IPS-20b (cell line): ENCODE measurements at regions not wholly inside any gene's neighbourhood (a gene's known extent, or its start where the extent isn't known, plus 50 kb on each side); places are given as distances from the start of the nearest gene placed in this dataset.

Experiments used
- H3K27ac ChIP-seq: one replicate; pipeline ENCODE4 v1.5.1; 2013; ENCODE audit warnings: low read length
- H3K27me3 ChIP-seq: 2 replicates; pipeline ENCODE4 v1.6.1; 2013; ENCODE audit warnings: mild to moderate bottlenecking, low read length, inconsistent platforms; ENCODE audit not compliant: insufficient read depth
- H3K36me3 ChIP-seq: 2 replicates; pipeline ENCODE4 v1.6.1; 2013; ENCODE audit warnings: low read depth, mild to moderate bottlenecking, inconsistent platforms, low read length, moderate library complexity; ENCODE audit not compliant: insufficient read depth
- H3K4me1 ChIP-seq: 2 replicates; pipeline ENCODE4 v1.6.1; 2013; ENCODE audit warnings: mild to moderate bottlenecking, control low read depth, inconsistent platforms, low read length, moderate library complexity; ENCODE audit not compliant: insufficient read depth
- H3K4me3 ChIP-seq: 2 replicates; pipeline ENCODE4 v1.5.1; 2013; ENCODE audit warnings: mild to moderate bottlenecking, low read length, inconsistent platforms
- H3K9ac ChIP-seq: 2 replicates; pipeline ENCODE4 v1.6.1; 2013; ENCODE audit warnings: low read depth, mild to moderate bottlenecking, inconsistent platforms, low read length, moderate library complexity
- H3K9me3 ChIP-seq: 2 replicates; pipeline ENCODE4 v1.6.1; 2013; ENCODE audit warnings: mild to moderate bottlenecking, low read depth, low read length, inconsistent platforms; ENCODE audit not compliant: insufficient read depth

- Histone ChIP-seq H3K27ac (no peak overlapping the region), H3K9me3 (no peaks in the 10 kb centered on the region), H3K27me3 (no peaks in the 10 kb centered on the region), H3K4me1 (peaks cover 19% of the 10 kb centered on the region; the same call in 1 of the 2 replicates), H3K36me3 (no peaks in the 10 kb centered on the region), H3K4me3 (no peak overlapping the region), H3K9ac (no peak overlapping the region)
Measured at GRCh38 chr11:127568891-127569290, 568.3 kb upstream of the KIRREL3 start.

GRCh38 chr11:127567237-127567932 is 566.8 kb upstream of the KIRREL3 start:
- Histone ChIP-seq H3K9me3 (no peaks in the 10 kb centered on the region), H3K36me3 (no peaks in the 10 kb centered on the region), H3K4me1 (peaks cover 19% of the 10 kb centered on the region; the same call in 1 of the 2 replicates), H3K4me3 (0 out of 2 replicates have a peak overlapping the region, but pooled peaks have one; percentile 0), H3K27me3 (no peaks in the 10 kb centered on the region), H3K9ac (no peak overlapping the region), H3K27ac (no peak overlapping the region)

GRCh38 chr11:127564810-127565209 is 564.2 kb upstream of the KIRREL3 start:
- H3K36me3 ChIP-seq: no peaks in the 10 kb centered on the region
- no peak overlapping the region for H3K27ac ChIP-seq

GRCh38 chr11:127559978-127560377 is 559.4 kb upstream of the KIRREL3 start:
- no peaks in the 10 kb centered on the region for H3K9me3 ChIP-seq
- H3K27me3 ChIP-seq: no peaks in the 10 kb centered on the region
- no peaks in the 10 kb centered on the region for H3K36me3 ChIP-seq
- H3K9ac ChIP-seq: no peak overlapping the region
- H3K4me1 ChIP-seq: no peaks in the 10 kb centered on the region; the same call in 1 of the 2 replicates
- no peak overlapping the region for H3K4me3 ChIP-seq
- no peak overlapping the region for H3K27ac ChIP-seq

More at GRCh38 chr11:127564810-127565209, 564.2 kb upstream of the KIRREL3 start:
- Histone ChIP-seq H3K27me3 (no peaks in the 10 kb centered on the region), H3K9ac (no peak overlapping the region), H3K4me1 (peaks cover 19% of the 10 kb centered on the region; the same call in 1 of the 2 replicates), H3K4me3 (no peak overlapping the region), H3K9me3 (no peaks in the 10 kb centered on the region)

- Histone ChIP-seq H3K9me3 (no peaks in the 10 kb centered on the region), H3K4me3 (no peak overlapping the region), H3K9ac (no peak overlapping the region), H3K4me1 (no peaks in the 10 kb centered on the region), H3K27ac (no peak overlapping the region), H3K36me3 (no peaks in the 10 kb centered on the region), H3K27me3 (no peaks in the 10 kb centered on the region)
Measured at GRCh38 chr11:127552446-127552845, 551.9 kb upstream of the KIRREL3 start.

GRCh38 chr11:127531167-127531566 is 530.6 kb upstream of the KIRREL3 start:
- Histone ChIP-seq H3K27me3 (no peaks in the 10 kb centered on the region), H3K4me3 (no peak overlapping the region), H3K9me3 (no peaks in the 10 kb centered on the region), H3K4me1 (no peaks in the 10 kb centered on the region), H3K9ac (no peak overlapping the region), H3K36me3 (no peaks in the 10 kb centered on the region), H3K27ac (no peak overlapping the region)

- Histone ChIP-seq H3K9me3 (no peaks in the 10 kb centered on the region), H3K36me3 (no peaks in the 10 kb centered on the region), H3K4me3 (no peak overlapping the region), H3K27me3 (no peaks in the 10 kb centered on the region), H3K4me1 (no peaks in the 10 kb centered on the region), H3K27ac (no peak overlapping the region), H3K9ac (no peak overlapping the region)
Measured at GRCh38 chr11:127528297-127528696, 527.7 kb upstream of the KIRREL3 start.

- Histone ChIP-seq H3K9me3 (no peaks in the 10 kb centered on the region), H3K36me3 (no peaks in the 10 kb centered on the region), H3K4me3 (no peak overlapping the region), H3K27ac (no peak overlapping the region), H3K27me3 (no peaks in the 10 kb centered on the region), H3K4me1 (no peaks in the 10 kb centered on the region), H3K9ac (no peak overlapping the region)
Measured at GRCh38 chr11:127524618-127525017, 524.0 kb upstream of the KIRREL3 start.

- no peaks in the 10 kb centered on the region for H3K27me3 ChIP-seq
- no peaks in the 10 kb centered on the region for H3K4me1 ChIP-seq
- H3K9me3 ChIP-seq: no peaks in the 10 kb centered on the region
- H3K27ac ChIP-seq: no peak overlapping the region
- H3K9ac ChIP-seq: no peak overlapping the region
- no peak overlapping the region for H3K4me3 ChIP-seq
- no peaks in the 10 kb centered on the region for H3K36me3 ChIP-seq
Measured at GRCh38 chr11:127521413-127521812, 520.8 kb upstream of the KIRREL3 start.

GRCh38 chr11:127507851-127508250 is 507.3 kb upstream of the KIRREL3 start:
- no peak overlapping the region for H3K27ac ChIP-seq
- no peaks in the 10 kb centered on the region for H3K27me3 ChIP-seq
- no peak overlapping the region for H3K4me3 ChIP-seq
- no peaks in the 10 kb centered on the region for H3K36me3 ChIP-seq
- no peak overlapping the region for H3K9ac ChIP-seq
- H3K4me1 ChIP-seq: no peaks in the 10 kb centered on the region; the same call in 1 of the 2 replicates
- no peaks in the 10 kb centered on the region for H3K9me3 ChIP-seq

GRCh38 chr11:127506647-127507046 is 506.1 kb upstream of the KIRREL3 start:
- no peaks in the 10 kb centered on the region for H3K36me3 ChIP-seq
- H3K27me3 ChIP-seq: no peaks in the 10 kb centered on the region
- no peak overlapping the region for H3K27ac ChIP-seq
- no peaks in the 10 kb centered on the region for H3K9me3 ChIP-seq
- H3K4me1 ChIP-seq: no peaks in the 10 kb centered on the region; the same call in 1 of the 2 replicates
- H3K4me3 ChIP-seq: no peak overlapping the region
- no peak overlapping the region for H3K9ac ChIP-seq

GRCh38 chr11:127506126-127506525 is 505.6 kb upstream of the KIRREL3 start:
- Histone ChIP-seq H3K9ac (no peak overlapping the region), H3K27me3 (no peaks in the 10 kb centered on the region), H3K4me1 (no peaks in the 10 kb centered on the region; the same call in 1 of the 2 replicates), H3K27ac (no peak overlapping the region), H3K4me3 (no peak overlapping the region), H3K9me3 (no peaks in the 10 kb centered on the region), H3K36me3 (no peaks in the 10 kb centered on the region)
